HG03039 (cell line): ENCODE measurements at regions not wholly inside any gene's neighbourhood (a gene's known extent, or its start where the extent isn't known, plus 50 kb on each side); places are given as distances from the start of the nearest gene placed in this dataset.

Experiments used
- ATAC-seq: cut with Tn5 transposase; IDR thresholded peaks from one replicate; pipeline ENCODE4 v1.9.1; 2021; ENCODE audit warnings: mild to moderate bottlenecking, moderate library complexity; ENCODE audit not compliant: unreplicated experiment

- ATAC-seq, result peak; percentile 43
Measured at GRCh38 chr6:130314271-130314670, 51.5 kb upstream of the TMEM200A start.

DNA sequence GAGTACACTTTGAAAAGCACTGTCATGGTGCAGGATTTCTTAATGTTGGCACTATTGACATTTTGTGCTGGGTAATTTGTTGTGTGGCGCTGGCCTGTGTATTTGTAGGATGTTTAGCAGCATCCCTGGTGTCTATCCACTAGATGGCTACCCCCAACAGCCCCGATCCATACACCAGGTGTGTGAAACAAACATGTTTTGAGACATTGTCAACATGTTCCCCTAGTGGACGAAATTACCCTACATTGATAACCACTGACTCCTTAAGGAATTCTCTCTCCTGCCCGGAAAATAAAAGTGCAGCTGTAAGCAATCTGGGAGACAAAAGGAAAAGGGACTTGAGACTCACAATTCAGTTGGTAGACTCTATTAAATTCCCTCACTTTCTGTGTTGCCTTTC is 52.6 kb upstream of the TMEM200A start:
- ATAC-seq, result no peak

DNA sequence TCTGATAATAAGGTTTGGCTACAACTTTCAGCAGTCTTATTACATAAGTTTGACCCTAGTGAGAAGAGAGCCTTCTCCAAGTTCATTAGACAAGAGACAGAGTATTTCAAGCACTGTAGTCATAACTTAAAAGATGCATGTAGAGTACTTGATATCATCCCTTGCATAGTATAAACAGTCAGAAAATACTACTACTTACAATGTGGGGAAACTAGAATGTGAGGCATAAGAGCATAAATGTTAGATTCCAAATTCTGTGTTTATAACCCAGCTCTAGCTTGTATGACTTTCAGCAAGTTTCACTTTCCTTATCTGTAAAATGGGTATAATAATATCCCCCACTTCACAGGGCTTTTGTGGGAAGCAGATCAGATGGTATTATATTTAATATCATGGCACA is 56.8 kb upstream of the TMEM200A start:
- no peak for ATAC-seq

GRCh38 chr6:130307752-130308361 is 58.0 kb upstream of the TMEM200A start:
- ATAC-seq, result no peak

GRCh38 chr6:130306377-130306776 is 59.4 kb upstream of the TMEM200A start:
- no peak for ATAC-seq

DNA sequence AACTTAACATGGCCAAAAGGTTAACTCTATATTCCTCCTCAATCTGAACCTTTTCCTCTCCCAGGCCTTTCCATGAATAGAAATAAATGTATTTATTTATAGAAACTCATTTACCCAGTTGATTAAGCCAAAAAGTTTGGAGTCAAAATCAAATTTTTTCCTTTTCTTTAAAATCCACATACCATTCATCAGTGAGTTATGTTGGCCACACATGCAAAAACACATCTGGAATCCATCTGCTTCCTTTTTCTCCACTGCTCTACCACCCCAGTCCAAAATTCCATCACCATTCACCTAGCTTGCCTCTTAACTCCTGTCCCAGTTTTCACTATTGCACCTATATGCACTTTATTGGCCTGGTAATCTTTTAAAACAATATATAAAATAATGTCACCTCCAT is 62.4 kb upstream of the TMEM200A start:
- no peak for ATAC-seq

- ATAC-seq, result no peak
Measured at GRCh38 chr6:130298258-130298657, 67.6 kb upstream of the TMEM200A start.

- ATAC-seq, result no peak
Measured at GRCh38 chr6:130296854-130297253, 69.0 kb upstream of the TMEM200A start.

DNA sequence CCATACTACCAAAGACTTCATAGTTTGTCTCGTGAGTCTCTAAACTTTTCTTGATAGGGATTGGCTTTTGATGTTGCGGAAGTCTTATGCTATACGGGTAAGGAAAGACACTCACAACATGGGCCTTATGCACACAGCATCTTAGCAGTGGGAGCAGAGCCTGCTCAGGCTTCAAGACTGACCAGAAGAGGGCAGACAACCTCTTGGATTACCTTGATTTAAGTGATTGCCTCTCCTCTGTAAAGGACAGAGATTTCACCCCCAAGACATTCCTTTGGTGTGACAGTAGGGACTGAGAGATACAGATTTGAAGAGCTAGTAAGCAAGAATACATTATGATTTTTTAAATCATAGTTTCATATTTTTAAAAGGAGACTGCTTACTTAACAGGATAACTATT is 71.0 kb upstream of the SAMD3 start:
- ATAC-seq, result peak; percentile 59

DNA sequence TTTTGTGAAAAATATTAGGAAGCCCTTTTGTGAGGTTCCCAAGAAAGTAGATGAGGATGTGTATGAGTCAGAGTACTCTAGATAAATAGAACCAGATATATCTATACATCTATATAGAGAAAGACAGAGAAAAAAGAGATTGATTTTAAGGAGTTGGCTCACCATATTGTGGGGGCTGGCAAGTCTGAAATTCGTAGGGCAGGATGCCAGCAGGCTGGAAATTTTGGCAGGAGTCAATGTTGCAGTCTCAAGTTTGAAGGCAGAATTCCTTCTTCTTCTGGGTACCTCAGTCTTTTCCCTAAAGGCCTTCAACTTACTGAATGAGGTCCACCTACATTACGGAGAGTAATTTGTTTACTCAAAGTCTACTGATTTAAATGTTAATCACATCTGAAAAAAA is 65.3 kb upstream of the SAMD3 start:
- no peak for ATAC-seq

DNA sequence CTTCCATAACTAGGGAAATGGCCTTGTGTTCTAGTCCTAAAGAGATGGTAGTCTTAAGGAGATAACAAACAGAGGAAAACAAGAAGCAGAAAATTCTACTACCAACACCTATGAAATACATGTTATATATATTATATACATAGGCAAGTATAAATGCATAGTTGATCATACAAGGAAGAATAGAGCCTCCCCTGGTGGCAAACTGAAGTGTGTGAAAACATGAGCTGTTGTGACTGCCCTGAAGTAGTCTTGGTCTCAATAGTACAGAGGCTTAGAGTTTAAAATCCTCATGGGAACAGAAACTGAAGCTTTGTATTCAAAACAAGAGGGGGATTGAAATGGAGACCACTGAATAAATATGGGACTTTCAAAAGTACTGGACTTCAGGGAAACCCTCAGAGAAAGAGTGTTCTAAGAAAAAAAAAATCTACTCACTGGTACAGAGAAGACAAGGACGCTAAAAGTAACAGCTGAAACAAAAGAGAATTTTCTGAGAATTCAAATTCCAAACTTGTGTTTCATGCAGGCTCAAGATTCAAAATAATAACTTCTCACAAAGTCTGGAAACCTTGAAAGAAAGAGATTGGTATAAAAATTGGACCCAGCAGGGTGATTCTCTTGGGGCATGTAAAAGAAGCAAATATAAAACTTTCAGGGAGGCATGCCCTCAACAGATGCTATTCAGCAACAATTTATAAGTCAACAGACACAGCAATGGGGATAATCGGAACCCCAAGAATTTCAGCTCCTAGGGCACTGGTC is 59.7 kb upstream of the SAMD3 start:
- ATAC-seq, result peak; percentile 75

- ATAC-seq, result no peak
Measured at GRCh38 chr6:130276507-130276906, 53.8 kb upstream of the SAMD3 start.

GRCh38 chr6:130274007-130274406 is 51.3 kb upstream of the SAMD3 start:
- no peak for ATAC-seq
